IMR-90 (cell line): ENCODE measurements at regions not wholly inside any gene's neighbourhood (a gene's known extent, or its start where the extent isn't known, plus 50 kb on each side); places are given as distances from the start of the nearest gene placed in this dataset.

Experiments used
- ATAC-seq: fragments of 200-7000 bp; cut with Tn5 transposase; 2 replicates; pipeline ENCODE4 v1.9.1; 2020; ENCODE audit warnings: low read depth, mild to moderate bottlenecking, moderate library complexity
- BruUV-seq: library from RNA; stranded (reverse); fragments of 400-500 nt; replicated peaks from 2 replicates; lab custom pipeline; 2021; lab: Mats Ljungman, UMichigan
- CTCF ChIA-PET: fragments of 300-600 bp; formaldehyde crosslinking; extraction: SDS; loops from one replicate; lab custom pipeline; 2021; ENCODE audit warnings: antibody characterized with exemption; lab: Yijun Ruan, JAX
- POLR2A ChIA-PET: fragments of 300-600 bp; sonication (Branson Sonifier 250); formaldehyde crosslinking; loops from one replicate; lab custom pipeline; 2022; ENCODE audit warnings: antibody characterized with exemption; ENCODE audit not compliant: unreplicated experiment; lab: Charles Lee
- DNase-seq: peaks from one replicate; pipeline ENCODE4 v3.0.0; 2013
- H2AFZ ChIP-seq: replicated peaks from 2 replicates; pipeline ENCODE3; 2013; ENCODE audit warnings: low read length, mild to moderate bottlenecking; ENCODE audit not compliant: poor library complexity
- H2AK5ac ChIP-seq: 2 replicates; pipeline ENCODE4 v1.6.1; 2013; ENCODE audit warnings: low read depth, low read length, inconsistent platforms
- H2AK9ac ChIP-seq: replicated peaks from 2 replicates; pipeline ENCODE3; 2013; ENCODE audit warnings: mild to moderate bottlenecking, low read depth, low read length, moderate library complexity; ENCODE audit not compliant: poor library complexity
- H2BK120ac ChIP-seq: 2 replicates; pipeline ENCODE4 v1.6.1; 2013; ENCODE audit warnings: low read depth, low read length, inconsistent platforms
- H2BK15ac ChIP-seq: 3 replicates; pipeline ENCODE4 v1.6.1; 2013; ENCODE audit warnings: low read depth, low read length, inconsistent platforms
- H2BK20ac ChIP-seq: 2 replicates; pipeline ENCODE4 v1.6.1; 2013; ENCODE audit warnings: low read depth, mild to moderate bottlenecking, inconsistent platforms, low read length, moderate library complexity
- H2BK5ac ChIP-seq: 2 replicates; pipeline ENCODE4 v1.6.1; 2013; ENCODE audit warnings: mild to moderate bottlenecking, low read depth, low read length, inconsistent platforms; ENCODE audit not compliant: poor library complexity, severe bottlenecking
- H3K14ac ChIP-seq: replicated peaks from 2 replicates; pipeline ENCODE4 v1.6.1; 2013; ENCODE audit warnings: low read depth, low read length, inconsistent platforms
- H3K18ac ChIP-seq: 2 replicates; pipeline ENCODE4 v1.6.1; 2013; ENCODE audit warnings: low read depth, low read length, control low read depth
- H3K23ac ChIP-seq: 2 replicates; pipeline ENCODE4 v1.6.1; 2013; ENCODE audit warnings: low read depth, low read length, inconsistent platforms
- H3K27ac ChIP-seq: 2 replicates; pipeline ENCODE4 v1.5.1; 2013; ENCODE audit warnings: mild to moderate bottlenecking, control low read depth, low read length; ENCODE audit not compliant: insufficient read depth
- H3K27me3 ChIP-seq: 2 replicates; pipeline ENCODE4 v1.6.1; 2013; ENCODE audit warnings: low read length; ENCODE audit not compliant: control insufficient read depth, insufficient read depth
- H3K36me3 ChIP-seq: 2 replicates; pipeline ENCODE4 v1.6.1; 2013; ENCODE audit warnings: low read length, mixed read lengths; ENCODE audit not compliant: control insufficient read depth, insufficient read depth
- H3K4ac ChIP-seq: 2 replicates; pipeline ENCODE4 v1.6.1; 2013; ENCODE audit warnings: low read depth, low read length, inconsistent platforms
- H3K4me1 ChIP-seq: 2 replicates; pipeline ENCODE4 v1.6.1; 2013; ENCODE audit warnings: low read length, mixed read lengths; ENCODE audit not compliant: control insufficient read depth, insufficient read depth
- H3K4me2 ChIP-seq: 2 replicates; pipeline ENCODE4 v1.6.1; 2013; ENCODE audit warnings: low read depth, mild to moderate bottlenecking, control low read depth, low read length, moderate library complexity
- H3K4me3 ChIP-seq: 2 replicates; pipeline ENCODE4 v1.5.1; 2013; ENCODE audit warnings: low read depth, mild to moderate bottlenecking, control low read depth, low read length, moderate library complexity; ENCODE audit not compliant: insufficient read depth
- H3K56ac ChIP-seq: 2 replicates; pipeline ENCODE4 v1.6.1; 2013; ENCODE audit warnings: low read length, inconsistent platforms; ENCODE audit not compliant: insufficient read depth; ENCODE audit errors: extremely low read depth
- H3K79me1 ChIP-seq, 2 experiments: 2 replicates each; pipeline ENCODE4 v1.6.1; 2013; ENCODE audit warnings: low read length in 2 of 2, inconsistent platforms in 1 of 2, low read depth in 1 of 2
- H3K9ac ChIP-seq: 2 replicates; pipeline ENCODE4 v1.6.1; 2013; ENCODE audit warnings: low read depth, low read length, control low read depth
- H3K9me1 ChIP-seq: 2 replicates; pipeline ENCODE4 v1.6.1; 2013; ENCODE audit warnings: low read length, inconsistent platforms; ENCODE audit not compliant: insufficient read depth
- H3K9me3 ChIP-seq: 2 replicates; pipeline ENCODE4 v1.6.1; 2013; ENCODE audit warnings: low read length; ENCODE audit not compliant: control insufficient read depth, insufficient read depth
- H4K20me1 ChIP-seq: 2 replicates; pipeline ENCODE4 v1.6.1; 2013; ENCODE audit warnings: low read length, inconsistent platforms; ENCODE audit not compliant: insufficient read depth
- H4K5ac ChIP-seq: 2 replicates; pipeline ENCODE4 v1.6.1; 2013; ENCODE audit warnings: mild to moderate bottlenecking, low read depth, low read length, control low read depth
- H4K8ac ChIP-seq, 2 experiments: 2 replicates each; pipeline ENCODE4 v1.6.1; 2013; ENCODE audit warnings: low read depth in 2 of 2, low read length in 2 of 2, control low read depth in 1 of 2, inconsistent platforms in 1 of 2
- H4K91ac ChIP-seq: 2 replicates; pipeline ENCODE4 v1.6.1; 2013; ENCODE audit warnings: low read depth, low read length, inconsistent platforms; ENCODE audit not compliant: insufficient read depth
- BHLHE40 ChIP-seq: fragments of 150-350 bp; IDR thresholded peaks from 2 replicates; pipeline ENCODE4 v1.6.1; 2016; ENCODE audit warnings: mild to moderate bottlenecking, low read depth, low read length
- CEBPB ChIP-seq: IDR thresholded peaks from 2 replicates; pipeline ENCODE4 v1.6.1; 2012; ENCODE audit warnings: low read depth, low read length, improper control_type of control experiment
- CHD1 ChIP-seq: IDR thresholded peaks from 2 replicates; pipeline ENCODE4 v1.6.1; 2012; ENCODE audit warnings: low read depth, low read length, improper control_type of control experiment
- CTCF ChIP-seq: conservative IDR thresholded peaks from 2 replicates; pipeline ENCODE4 v1.5.1; 2012; ENCODE audit warnings: mild to moderate bottlenecking, low read depth, low read length, improper control_type of control experiment
- ELK1 ChIP-seq: fragments of 150-350 bp; IDR thresholded peaks from 2 replicates; pipeline ENCODE4 v1.6.1; 2016; ENCODE audit warnings: low read depth, mild to moderate bottlenecking, low read length, moderate library complexity, borderline replicate concordance
- FOS ChIP-seq: fragments of 150-350 bp; IDR thresholded peaks from 2 replicates; pipeline ENCODE4 v1.6.1; 2016; ENCODE audit warnings: low read depth, low read length
- MAFK ChIP-seq: IDR thresholded peaks from 2 replicates; pipeline ENCODE4 v1.6.1; 2012; ENCODE audit warnings: low read depth, low read length, improper control_type of control experiment
- MAZ ChIP-seq: IDR thresholded peaks from 2 replicates; pipeline ENCODE4 v1.6.1; 2012; ENCODE audit warnings: low read depth, mild to moderate bottlenecking, low read length, improper control_type of control experiment, moderate library complexity, borderline replicate concordance
- MXI1 ChIP-seq: IDR thresholded peaks from 2 replicates; pipeline ENCODE4 v1.6.1; 2012; ENCODE audit warnings: low read depth, mild to moderate bottlenecking, low read length, moderate library complexity, borderline replicate concordance
- NFE2L2 ChIP-seq: fragments of 150-350 bp; IDR thresholded peaks from 2 replicates; pipeline ENCODE4 v1.6.1; 2016; ENCODE audit warnings: low read depth, mild to moderate bottlenecking, low read length
- POLR2A ChIP-seq: IDR thresholded peaks from 2 replicates; pipeline ENCODE4 v1.6.1; 2012; ENCODE audit warnings: mild to moderate bottlenecking, low read depth, low read length
- RAD21 ChIP-seq: IDR thresholded peaks from 2 replicates; pipeline ENCODE4 v1.6.1; 2012; ENCODE audit warnings: low read length, improper control_type of control experiment
- RCOR1 ChIP-seq: IDR thresholded peaks from 2 replicates; pipeline ENCODE4 v1.6.1; 2012; ENCODE audit warnings: mild to moderate bottlenecking, low read length, improper control_type of control experiment; ENCODE audit not compliant: insufficient replicate concordance
- RFX5 ChIP-seq: IDR thresholded peaks from 2 replicates; pipeline ENCODE4 v1.8.0; 2012; ENCODE audit warnings: low read depth, mild to moderate bottlenecking, low read length, moderate library complexity
- SMC3 ChIP-seq: fragments of 150-350 bp; IDR thresholded peaks from 2 replicates; pipeline ENCODE4 v1.6.1; 2016; ENCODE audit warnings: low read depth, mild to moderate bottlenecking, antibody characterized with exemption, low read length, moderate library complexity
- USF2 ChIP-seq: fragments of 150-350 bp; IDR thresholded peaks from 2 replicates; pipeline ENCODE4 v1.6.1; 2017; ENCODE audit warnings: mild to moderate bottlenecking, antibody characterized with exemption, low read length, low read depth
- WGBS, 2 experiments: methylation state at CpG; one replicate each; pipeline versions ENCODE4 v1.1.5 to v1.1.7; 2013; ENCODE audit warnings: missing lambda C conversion rate in 2 of 2; ENCODE audit not compliant: insufficient read length in 1 of 2; ENCODE audit errors: extremely low coverage in 2 of 2; 5-methylcytosine and 5-hydroxymethylcytosine counted together
- dilution Hi-C: fragments of 300-500 bp; cut with HindIII; formaldehyde crosslinking; loops from one replicate; pipeline ENCODE4 v1.14.3; 2018; ENCODE audit warnings: low sequenced_read_pairs; ENCODE audit not compliant: unreplicated experiment
- in situ Hi-C: fragments of 300-500 bp; cut with MboI; formaldehyde crosslinking; loops from 3 replicates; pipeline ENCODE4 v1.14.3; 2019; ENCODE audit warnings: low sequenced_read_pairs, inconsistent platforms, mixed read lengths
- intact Hi-C: fragments of 100-400 bp; cut with micrococcal nuclease; formaldehyde crosslinking; loops from 2 replicates; pipeline ENCODE4 v1.10.0; 2022

GRCh38 chr11:71086687-71087258 is 165.6 kb downstream of the SHANK2 start:
- TF ChIP-seq NFE2L2: no peak
- peak; percentile 60 for TF ChIP-seq RAD21
- no peak for TF ChIP-seq RCOR1
- no peak for TF ChIP-seq FOS
- no peak for TF ChIP-seq CHD1
- TF ChIP-seq CEBPB: no peak
- TF ChIP-seq MAZ: no peak
- TF ChIP-seq CTCF: peak; percentile 49
- TF ChIP-seq SMC3: peak; percentile 65
- no peak for TF ChIP-seq BHLHE40
- TF ChIP-seq USF2: no peak
- TF ChIP-seq MAFK: no peak
- TF ChIP-seq ELK1: no peak
- TF ChIP-seq POLR2A: no peak
- TF ChIP-seq MXI1: no peak
- no peak for TF ChIP-seq RFX5
- 66% methylated on average over 2 of the region's 14 CpGs; no CpG with 5 or more reads in 1 of the 2 experiments for WGBS, 2 experiments
- no peak overlapping the region for H2AK9ac ChIP-seq
- H3K14ac ChIP-seq: no peak overlapping the region
- no peaks in the 10 kb centered on the region for H3K27me3 ChIP-seq
- no TSS peak for BruUV-seq
- H4K20me1 ChIP-seq: no peaks in the 10 kb centered on the region
- no peak overlapping the region for H3K4ac ChIP-seq
- ChIA-PET POLR2A (no interaction called here), CTCF (interaction anchor here (0.9 to 1.1 kb wide), 2 partner anchors 154 to 165 kb away, joined by 3 read pairs; no protein-coding TSS in a partner anchor)
- peaks cover 19% of the 10 kb centered on the region for H3K36me3 ChIP-seq
- H3K4me2 ChIP-seq: no peak overlapping the region
- H4K91ac ChIP-seq: no peak overlapping the region
- no peaks in the 10 kb centered on the region for H3K9me1 ChIP-seq
- H2BK120ac ChIP-seq: no peak overlapping the region
- no peak overlapping the region for H2BK5ac ChIP-seq
- no peak overlapping the region for H3K56ac ChIP-seq
- no peak overlapping the region for H2AK5ac ChIP-seq
- H3K4me1 ChIP-seq: no peaks in the 10 kb centered on the region
- H3K79me1 ChIP-seq: no peaks in the 10 kb centered on the region
- H3K23ac ChIP-seq: no peak overlapping the region
- no peaks in the 10 kb centered on the region; the same call in 1 of the 2 replicates for H3K9me3 ChIP-seq
- H2AFZ ChIP-seq: peak overlapping the region; percentile 12
- no peak overlapping the region for H2BK15ac ChIP-seq
- no peak overlapping the region for H2BK20ac ChIP-seq
- H3K9ac ChIP-seq: no peak overlapping the region
- H4K5ac ChIP-seq: no peak overlapping the region
- H3K18ac ChIP-seq: no peak overlapping the region
- DNase-seq (peak; percentile 10), ATAC-seq (peak; percentile 57; the same call in 1 of the 2 replicates)
- H3K4me3 ChIP-seq: no peak overlapping the region
- H4K8ac ChIP-seq: no peak overlapping the region
- in situ Hi-C loops (no loop called here), dilution Hi-C loops (no loop called here), intact Hi-C loops (loop anchor here (1.0 kb wide), 1 partner anchor 286 kb away; no protein-coding TSS in a partner anchor)
- H3K27ac ChIP-seq: no peak overlapping the region
